Progenitor cell of endocrine pancreas (in vitro differentiated cells): ENCODE measurements at regions not wholly inside any gene's neighbourhood (a gene's known extent, or its start where the extent isn't known, plus 50 kb on each side); places are given as distances from the start of the nearest gene placed in this dataset.
A peak's percentile ranks its signal among the peaks of the same experiment; 100 is the strongest.
"Not testable (repeated sequence)": the region's sequence is repeated elsewhere in the genome, so short reads cannot be mapped to it uniquely, and the experiment has no call there.

Source experiments
- DNase-seq: peaks from one replicate; pipeline ENCODE4 v3.0.0; 2021; ENCODE audit warnings: low spot score; ENCODE audit not compliant: unreplicated experiment
- H3K27ac Mint-ChIP-seq: 2 replicates; pipeline ENCODE4 v1.8.0; 2021; ENCODE audit warnings: mild to moderate bottlenecking, moderate library complexity, mixed read lengths
- H3K27me3 Mint-ChIP-seq: 2 replicates; pipeline ENCODE4 v1.8.0; 2021; ENCODE audit warnings: mixed read lengths
- H3K36me3 Mint-ChIP-seq: 2 replicates; pipeline ENCODE4 v1.8.0; 2022; ENCODE audit warnings: mixed read lengths; ENCODE audit not compliant: insufficient read depth
- H3K4me1 Mint-ChIP-seq: 2 replicates; pipeline ENCODE4 v1.8.0; 2021; ENCODE audit warnings: low read depth, mixed read lengths
- H3K4me3 Mint-ChIP-seq: 2 replicates; pipeline ENCODE4 v1.8.0; 2021; ENCODE audit warnings: low read depth, mild to moderate bottlenecking, moderate library complexity, mixed read lengths
- H3K9me3 Mint-ChIP-seq: 2 replicates; pipeline ENCODE4 v1.8.0; 2021; ENCODE audit warnings: low read depth, mixed read lengths
- TF ChIP-seq, protein P1 (sequence below): fragments of 200-600 bp; sonication (generic); IDR thresholded peaks from one replicate; pipeline ENCODE4 v1.5.0; 2021; ENCODE audit warnings: antibody characterized with exemption, mild to moderate bottlenecking; ENCODE audit not compliant: unreplicated experiment

GRCh38 chr2:16760426-16760825, 94.8 kb upstream of the CYRIA start:
- peaks cover 6% of the 10 kb centered on the region for H3K4me1 Mint-ChIP-seq
- peaks cover 15% of the 10 kb centered on the region for H3K27me3 Mint-ChIP-seq
- no peak for DNase-seq
- H3K36me3 Mint-ChIP-seq, result no peaks in the 10 kb centered on the region
- no peak overlapping the region for H3K27ac Mint-ChIP-seq
- TF ChIP-seq, protein P1, sequence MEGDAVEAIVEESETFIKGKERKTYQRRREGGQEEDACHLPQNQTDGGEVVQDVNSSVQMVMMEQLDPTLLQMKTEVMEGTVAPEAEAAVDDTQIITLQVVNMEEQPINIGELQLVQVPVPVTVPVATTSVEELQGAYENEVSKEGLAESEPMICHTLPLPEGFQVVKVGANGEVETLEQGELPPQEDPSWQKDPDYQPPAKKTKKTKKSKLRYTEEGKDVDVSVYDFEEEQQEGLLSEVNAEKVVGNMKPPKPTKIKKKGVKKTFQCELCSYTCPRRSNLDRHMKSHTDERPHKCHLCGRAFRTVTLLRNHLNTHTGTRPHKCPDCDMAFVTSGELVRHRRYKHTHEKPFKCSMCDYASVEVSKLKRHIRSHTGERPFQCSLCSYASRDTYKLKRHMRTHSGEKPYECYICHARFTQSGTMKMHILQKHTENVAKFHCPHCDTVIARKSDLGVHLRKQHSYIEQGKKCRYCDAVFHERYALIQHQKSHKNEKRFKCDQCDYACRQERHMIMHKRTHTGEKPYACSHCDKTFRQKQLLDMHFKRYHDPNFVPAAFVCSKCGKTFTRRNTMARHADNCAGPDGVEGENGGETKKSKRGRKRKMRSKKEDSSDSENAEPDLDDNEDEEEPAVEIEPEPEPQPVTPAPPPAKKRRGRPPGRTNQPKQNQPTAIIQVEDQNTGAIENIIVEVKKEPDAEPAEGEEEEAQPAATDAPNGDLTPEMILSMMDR, result no peak
- no peaks in the 10 kb centered on the region for H3K9me3 Mint-ChIP-seq
- H3K4me3 Mint-ChIP-seq, result no peak overlapping the region

- Mint-ChIP-seq H3K4me1 (no peaks in the 10 kb centered on the region), H3K27ac (no peak overlapping the region), H3K27me3 (peaks cover 22% of the 10 kb centered on the region)
These were observed 91.4 kb upstream of the CYRIA start for GRCh38 chr2:16756831-16757644.

DNA sequence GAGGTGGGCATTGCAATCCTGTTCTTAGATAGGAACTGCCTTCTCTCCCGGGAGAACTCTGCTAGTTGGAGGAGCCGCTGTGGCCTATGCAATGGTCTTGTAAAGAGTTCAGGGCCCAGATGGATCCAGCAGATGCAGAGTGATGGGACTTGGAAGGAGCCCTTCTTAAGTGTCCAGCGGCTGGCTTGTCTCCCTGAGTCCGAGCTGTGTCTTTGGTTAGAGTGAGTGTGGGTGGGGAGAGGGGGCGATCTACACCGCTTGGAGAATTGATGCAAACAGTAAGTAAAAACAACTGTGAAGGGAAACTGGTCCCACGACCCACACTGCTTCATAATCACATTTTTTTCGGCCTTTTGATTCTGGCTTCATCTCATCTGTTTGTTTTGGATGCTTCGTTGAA, 89.8 kb upstream of the CYRIA start:
- no peaks in the 10 kb centered on the region for H3K36me3 Mint-ChIP-seq
- H3K4me3 Mint-ChIP-seq, result no peak overlapping the region
- no peak overlapping the region for H3K27ac Mint-ChIP-seq
- no peaks in the 10 kb centered on the region for H3K4me1 Mint-ChIP-seq
- TF ChIP-seq, protein P1, result no peak
- peaks cover 5% of the 10 kb centered on the region for H3K9me3 Mint-ChIP-seq
- no peak for DNase-seq
- peaks cover 22% of the 10 kb centered on the region for H3K27me3 Mint-ChIP-seq

More at GRCh38 chr2:16756831-16757644, 91.4 kb upstream of the CYRIA start:
- peak; percentile 64 for DNase-seq
- H3K36me3 Mint-ChIP-seq, result no peaks in the 10 kb centered on the region
- H3K4me3 Mint-ChIP-seq, result no peak overlapping the region
- peaks cover 5% of the 10 kb centered on the region for H3K9me3 Mint-ChIP-seq
- TF ChIP-seq, protein P1, result peak; percentile 95

- H3K27ac Mint-ChIP-seq, H3K4me3 Mint-ChIP-seq, DNase-seq, H3K36me3 Mint-ChIP-seq, H3K4me1 Mint-ChIP-seq, H3K9me3 Mint-ChIP-seq: not testable (repeated sequence)
- H3K27me3 Mint-ChIP-seq, result peaks cover 20% of the 10 kb centered on the region
These were observed 87.4 kb upstream of the CYRIA start for GRCh38 chr2:16753025-16753424.

DNA sequence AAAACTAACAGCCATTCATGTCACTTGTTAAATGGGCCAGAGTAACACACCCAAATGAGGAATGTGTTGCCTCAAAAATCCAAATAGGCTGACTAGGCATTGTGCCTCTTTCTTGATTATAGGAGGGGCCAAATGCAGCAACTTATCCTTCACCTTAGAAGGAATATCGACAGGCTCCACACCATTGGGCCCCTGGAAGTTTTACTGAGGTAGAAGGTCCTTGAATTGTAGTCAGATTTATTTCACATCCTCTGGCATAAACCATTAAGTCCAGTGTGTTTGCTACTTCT, 85.2 kb upstream of the CYRIA start:
- not testable (repeated sequence) for H3K4me3 Mint-ChIP-seq, DNase-seq, H3K4me1 Mint-ChIP-seq, H3K36me3 Mint-ChIP-seq, H3K9me3 Mint-ChIP-seq, H3K27ac Mint-ChIP-seq
- H3K27me3 Mint-ChIP-seq, result peaks cover 18% of the 10 kb centered on the region

- no peak for DNase-seq
- Mint-ChIP-seq H3K4me1 (no peaks in the 10 kb centered on the region), H3K9me3 (peaks cover 5% of the 10 kb centered on the region), H3K36me3 (no peaks in the 10 kb centered on the region), H3K27ac (no peak overlapping the region), H3K27me3 (peaks cover 23% of the 10 kb centered on the region), H3K4me3 (no peak overlapping the region)
- TF ChIP-seq, protein P1, result no peak
These were observed 84.7 kb upstream of the CYRIA start for GRCh38 chr2:16750175-16750924.

GRCh38 chr2:16748511-16749266, 83.1 kb upstream of the CYRIA start:
- H3K27me3 Mint-ChIP-seq, result peaks cover 17% of the 10 kb centered on the region
- H3K27ac Mint-ChIP-seq, H3K9me3 Mint-ChIP-seq, H3K4me3 Mint-ChIP-seq, H3K4me1 Mint-ChIP-seq, H3K36me3 Mint-ChIP-seq, DNase-seq: not testable (repeated sequence)
